NOMO-1 treated with dmso at 0.1 percent for 144 hours (cell line): ENCODE measurements at regions not wholly inside any gene's neighbourhood (a gene's known extent, or its start where the extent isn't known, plus 50 kb on each side); places are given as distances from the start of the nearest gene placed in this dataset.
"Not testable (repeated sequence)": the region's sequence is repeated elsewhere in the genome, so short reads cannot be mapped to it uniquely, and the experiment has no call there.

Experiments
- DNase-seq: peaks from one replicate; lab custom pipeline; 2025; ENCODE audit not compliant: unreplicated experiment; lab: John Stamatoyannopoulos, UW

- DNase-seq = no peak
These were observed 70.6 kb upstream of the PMEPA1 start for GRCh38 chr20:57780398-57780797.

- DNase-seq = no peak
These were observed 69.7 kb upstream of the PMEPA1 start for GRCh38 chr20:57779401-57780003.

GRCh38 chr20:57777911-57778310, 68.1 kb upstream of the PMEPA1 start:
- DNase-seq = no peak

- DNase-seq = no peak
These were observed 65.1 kb upstream of the PMEPA1 start for GRCh38 chr20:57774951-57775350.

GRCh38 chr20:57774111-57774880, 64.5 kb upstream of the PMEPA1 start:
- DNase-seq = no peak

GRCh38 chr20:57773059-57773815, 63.4 kb upstream of the PMEPA1 start:
- no peak for DNase-seq

- DNase-seq = no peak
These were observed 62.6 kb upstream of the PMEPA1 start for GRCh38 chr20:57772349-57772964.

GRCh38 chr20:57770852-57771720, 61.3 kb upstream of the PMEPA1 start:
- DNase-seq = no peak

- not testable (repeated sequence) for DNase-seq
These were observed 60.6 kb upstream of the PMEPA1 start for GRCh38 chr20:57770401-57770800.

- no peak for DNase-seq
These were observed 59.9 kb upstream of the PMEPA1 start for GRCh38 chr20:57769756-57770155.

GRCh38 chr20:57768519-57768918, 58.7 kb upstream of the PMEPA1 start:
- DNase-seq = no peak

GRCh38 chr20:57767441-57767840, 57.6 kb upstream of the PMEPA1 start:
- no peak for DNase-seq

GRCh38 chr20:57763235-57763595, 53.4 kb upstream of the PMEPA1 start:
- DNase-seq = no peak

GRCh38 chr20:57762531-57763234, 52.9 kb upstream of the PMEPA1 start:
- no peak for DNase-seq

GRCh38 chr20:57761413-57761734, 51.6 kb upstream of the PMEPA1 start:
- DNase-seq = no peak

- DNase-seq = no peak
These were observed 51.0 kb upstream of the PMEPA1 start for GRCh38 chr20:57760698-57761412.

GRCh38 chr20:57759724-57760123, 49.9 kb upstream of the PMEPA1 start:
- no peak for DNase-seq
